Retinal pigment epithelial cell (primary cell): ENCODE measurements at regions not wholly inside any gene's neighbourhood (a gene's known extent, or its start where the extent isn't known, plus 50 kb on each side); places are given as distances from the start of the nearest gene placed in this dataset.

ENCODE experiments used
- DNase-seq: peaks from one replicate; pipeline ENCODE4 v3.0.0-alpha.2; 2010; ENCODE audit warnings: low read depth
- H3K4me3 ChIP-seq: 2 replicates; pipeline ENCODE4 v1.5.1; 2011; ENCODE audit warnings: mild to moderate bottlenecking, low read length, control low read depth, moderate library complexity
- TF ChIP-seq, protein P1 (sequence below): conservative IDR thresholded peaks from 2 replicates; pipeline ENCODE4 v1.5.1; 2011; ENCODE audit warnings: low read depth, low read length, control low read depth, inconsistent platforms

GRCh38 chr16:8088820-8089338 is 501.4 kb downstream of the TMEM114 start:
- H3K4me3 ChIP-seq: no peak overlapping the region
- TF ChIP-seq, protein P1, sequence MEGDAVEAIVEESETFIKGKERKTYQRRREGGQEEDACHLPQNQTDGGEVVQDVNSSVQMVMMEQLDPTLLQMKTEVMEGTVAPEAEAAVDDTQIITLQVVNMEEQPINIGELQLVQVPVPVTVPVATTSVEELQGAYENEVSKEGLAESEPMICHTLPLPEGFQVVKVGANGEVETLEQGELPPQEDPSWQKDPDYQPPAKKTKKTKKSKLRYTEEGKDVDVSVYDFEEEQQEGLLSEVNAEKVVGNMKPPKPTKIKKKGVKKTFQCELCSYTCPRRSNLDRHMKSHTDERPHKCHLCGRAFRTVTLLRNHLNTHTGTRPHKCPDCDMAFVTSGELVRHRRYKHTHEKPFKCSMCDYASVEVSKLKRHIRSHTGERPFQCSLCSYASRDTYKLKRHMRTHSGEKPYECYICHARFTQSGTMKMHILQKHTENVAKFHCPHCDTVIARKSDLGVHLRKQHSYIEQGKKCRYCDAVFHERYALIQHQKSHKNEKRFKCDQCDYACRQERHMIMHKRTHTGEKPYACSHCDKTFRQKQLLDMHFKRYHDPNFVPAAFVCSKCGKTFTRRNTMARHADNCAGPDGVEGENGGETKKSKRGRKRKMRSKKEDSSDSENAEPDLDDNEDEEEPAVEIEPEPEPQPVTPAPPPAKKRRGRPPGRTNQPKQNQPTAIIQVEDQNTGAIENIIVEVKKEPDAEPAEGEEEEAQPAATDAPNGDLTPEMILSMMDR: no peak
- no peak for DNase-seq

DNA sequence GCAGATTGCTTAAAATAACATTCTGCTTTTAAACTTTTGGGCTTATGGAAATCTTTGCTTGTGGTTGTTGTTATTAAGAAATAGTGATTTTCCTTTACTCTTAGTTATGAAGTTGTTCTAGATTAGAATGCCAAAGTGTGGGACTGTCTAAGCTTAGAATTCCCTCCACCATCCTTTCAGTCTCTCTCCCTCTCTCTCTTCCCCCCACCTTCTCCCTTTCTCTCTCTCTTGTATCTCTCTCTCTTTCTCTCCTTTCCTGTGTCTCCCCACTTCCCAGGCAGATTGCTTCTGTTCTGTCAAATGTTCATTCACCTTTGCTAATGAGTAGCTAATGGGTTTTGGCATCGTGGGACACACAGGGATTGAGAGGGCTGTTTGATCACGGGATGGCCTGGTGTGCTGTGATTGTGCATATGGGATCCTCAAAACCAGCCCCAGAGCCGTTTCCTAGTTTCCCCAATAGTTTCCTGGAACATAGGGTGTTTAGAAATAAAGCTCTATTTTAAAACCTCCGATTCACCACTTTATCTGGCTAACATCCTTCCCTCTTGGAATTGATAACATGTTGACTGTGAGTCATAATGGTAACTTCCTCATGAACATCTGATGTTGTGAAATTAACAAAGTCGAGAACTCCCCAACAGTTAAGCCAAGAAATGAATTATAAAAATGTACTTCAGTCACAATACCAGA is 502.6 kb downstream of the TMEM114 start:
- TF ChIP-seq, protein P1: no peak
- no peak for DNase-seq
- no peak overlapping the region for H3K4me3 ChIP-seq

DNA sequence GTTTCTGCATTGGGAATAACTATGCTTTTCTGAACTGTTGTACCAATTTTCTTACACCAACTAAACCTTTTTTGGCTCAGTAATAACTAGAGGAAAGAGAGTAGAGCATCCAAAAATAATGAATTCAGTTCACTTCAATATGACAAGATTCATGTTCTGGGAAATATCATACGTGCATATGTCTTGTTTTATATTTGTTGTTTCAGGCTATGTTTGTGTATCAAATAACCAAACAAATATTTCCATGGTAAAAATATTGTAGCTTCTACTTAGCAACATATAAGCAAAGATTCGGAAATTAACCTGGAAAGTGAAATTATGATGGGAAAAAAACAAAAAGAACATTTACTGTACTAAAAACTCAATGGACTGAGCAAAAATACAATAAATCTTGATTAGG is 503.2 kb downstream of the TMEM114 start:
- no peak overlapping the region for H3K4me3 ChIP-seq
- no peak for DNase-seq
- TF ChIP-seq, protein P1: no peak

GRCh38 chr16:8084882-8085281 is 505.4 kb downstream of the TMEM114 start:
- no peak overlapping the region for H3K4me3 ChIP-seq
- TF ChIP-seq, protein P1: no peak
- DNase-seq: no peak

- TF ChIP-seq, protein P1: no peak
- H3K4me3 ChIP-seq: no peak overlapping the region
- DNase-seq: no peak
Measured at GRCh38 chr16:8084302-8084701, 506.0 kb downstream of the TMEM114 start.

GRCh38 chr16:8083560-8083959 is 506.8 kb downstream of the TMEM114 start:
- TF ChIP-seq, protein P1: no peak
- no peak overlapping the region for H3K4me3 ChIP-seq
- no peak for DNase-seq

- H3K4me3 ChIP-seq: no peak overlapping the region
- TF ChIP-seq, protein P1: no peak
- DNase-seq: no peak
Measured at GRCh38 chr16:8080817-8081216, 509.5 kb downstream of the TMEM114 start.
